OCI-LY1 (cell line): ENCODE measurements at regions not wholly inside any gene's neighbourhood (a gene's known extent, or its start where the extent isn't known, plus 50 kb on each side); places are given as distances from the start of the nearest gene placed in this dataset.

Source experiments
- H2AFZ ChIP-seq: fragments of 200-600 bp; sonication (generic), shearing (Covaris generic); 2 replicates; pipeline ENCODE4 v1.6.0; 2014; ENCODE audit warnings: antibody characterized with exemption, mild to moderate bottlenecking, low read length
- H3F3A ChIP-seq: fragments of 200-600 bp; sonication (generic), shearing (Covaris generic); 2 replicates; pipeline ENCODE4 v1.6.0; 2014; ENCODE audit warnings: mild to moderate bottlenecking, antibody characterized with exemption, low read length, moderate library complexity; ENCODE audit not compliant: insufficient read depth
- H3K27ac ChIP-seq: fragments of 200-600 bp; sonication (generic); 2 replicates; pipeline ENCODE4 v1.5.1; 2014; ENCODE audit warnings: low read length, mixed run types, mild to moderate bottlenecking, low read depth; ENCODE audit not compliant: poor library complexity, severe bottlenecking
- H3K27me3 ChIP-seq: fragments of 200-600 bp; sonication (generic); 2 replicates; pipeline ENCODE4 v1.6.0; 2014; ENCODE audit warnings: antibody characterized with exemption, mild to moderate bottlenecking, low read length, moderate library complexity; ENCODE audit not compliant: insufficient read depth
- H3K36me3 ChIP-seq: fragments of 200-600 bp; sonication (generic); 2 replicates; pipeline ENCODE4 v1.6.1; 2014; ENCODE audit warnings: mild to moderate bottlenecking, antibody characterized with exemption, low read length, moderate library complexity, mixed read lengths; ENCODE audit not compliant: insufficient read depth
- H3K4me1 ChIP-seq: fragments of 200-600 bp; sonication (generic); 2 replicates; pipeline ENCODE4 v1.5.1; 2014; ENCODE audit warnings: mild to moderate bottlenecking, low read length, moderate library complexity; ENCODE audit not compliant: insufficient read depth, severe bottlenecking
- H3K4me2 ChIP-seq: fragments of 200-600 bp; sonication (generic), shearing (Covaris generic); 2 replicates; pipeline ENCODE4 v1.6.1; 2014; ENCODE audit warnings: low read length
- H3K4me3 ChIP-seq: fragments of 200-600 bp; sonication (generic); 2 replicates; pipeline ENCODE4 v1.5.1; 2014; ENCODE audit warnings: low read length, low read depth, mild to moderate bottlenecking, mixed read lengths; ENCODE audit not compliant: poor library complexity, severe bottlenecking
- H3K79me2 ChIP-seq: fragments of 200-600 bp; shearing (Covaris generic); 2 replicates; pipeline ENCODE4 v1.6.1; 2016; ENCODE audit warnings: mixed run types, low read length, mixed read lengths; ENCODE audit not compliant: insufficient read depth
- H3K9ac ChIP-seq: fragments of 200-600 bp; sonication (generic), shearing (Covaris generic); 2 replicates; pipeline ENCODE4 v1.6.1; 2014; ENCODE audit warnings: mild to moderate bottlenecking, low read length, mixed read lengths
- H3K9me2 ChIP-seq: fragments of 200-600 bp; sonication (generic), shearing (Covaris generic); 2 replicates; pipeline ENCODE4 v1.6.1; 2014; ENCODE audit warnings: low read depth, mild to moderate bottlenecking, low read length, mixed read lengths
- H3K9me3 ChIP-seq: fragments of 200-600 bp; shearing (Covaris generic); 2 replicates; pipeline ENCODE4 v1.6.1; 2014; ENCODE audit warnings: low read length, mixed read lengths
- H4K20me1 ChIP-seq: fragments of 200-600 bp; sonication (generic), shearing (Covaris generic); 2 replicates; pipeline ENCODE4 v1.6.0; 2016; ENCODE audit warnings: mild to moderate bottlenecking, low read length; ENCODE audit not compliant: insufficient read depth
- EZH2 ChIP-seq: fragments of 200-600 bp; sonication (generic), shearing (Covaris generic); IDR thresholded peaks from 2 replicates; pipeline ENCODE4 v1.8.0; 2017; ENCODE audit warnings: borderline replicate concordance, mixed run types, mild to moderate bottlenecking, antibody characterized with exemption, low read length, moderate library complexity, mixed read lengths
- TF ChIP-seq, protein P1 (sequence below): fragments of 200-600 bp; sonication (generic), shearing (Covaris generic); IDR thresholded peaks from 2 replicates; pipeline ENCODE4 v1.5.1; 2017; ENCODE audit warnings: mild to moderate bottlenecking, antibody characterized with exemption, low read length, moderate library complexity, mixed read lengths

- Histone ChIP-seq H3K36me3 (no peaks in the 10 kb centered on the region), H3K9me2 (no peaks in the 10 kb centered on the region), H3K9me3 (no peaks in the 10 kb centered on the region), H2AFZ (no peak overlapping the region), H4K20me1 (no peaks in the 10 kb centered on the region), H3K4me1 (no peaks in the 10 kb centered on the region), H3K9ac (no peak overlapping the region), H3K79me2 (no peaks in the 10 kb centered on the region), H3K27me3 (no peaks in the 10 kb centered on the region), H3K4me3 (no peak overlapping the region), H3K4me2 (no peak overlapping the region), H3F3A (no peaks in the 10 kb centered on the region), H3K27ac (no peak overlapping the region)
- TF ChIP-seq EZH2: no peak
- TF ChIP-seq, protein P1, sequence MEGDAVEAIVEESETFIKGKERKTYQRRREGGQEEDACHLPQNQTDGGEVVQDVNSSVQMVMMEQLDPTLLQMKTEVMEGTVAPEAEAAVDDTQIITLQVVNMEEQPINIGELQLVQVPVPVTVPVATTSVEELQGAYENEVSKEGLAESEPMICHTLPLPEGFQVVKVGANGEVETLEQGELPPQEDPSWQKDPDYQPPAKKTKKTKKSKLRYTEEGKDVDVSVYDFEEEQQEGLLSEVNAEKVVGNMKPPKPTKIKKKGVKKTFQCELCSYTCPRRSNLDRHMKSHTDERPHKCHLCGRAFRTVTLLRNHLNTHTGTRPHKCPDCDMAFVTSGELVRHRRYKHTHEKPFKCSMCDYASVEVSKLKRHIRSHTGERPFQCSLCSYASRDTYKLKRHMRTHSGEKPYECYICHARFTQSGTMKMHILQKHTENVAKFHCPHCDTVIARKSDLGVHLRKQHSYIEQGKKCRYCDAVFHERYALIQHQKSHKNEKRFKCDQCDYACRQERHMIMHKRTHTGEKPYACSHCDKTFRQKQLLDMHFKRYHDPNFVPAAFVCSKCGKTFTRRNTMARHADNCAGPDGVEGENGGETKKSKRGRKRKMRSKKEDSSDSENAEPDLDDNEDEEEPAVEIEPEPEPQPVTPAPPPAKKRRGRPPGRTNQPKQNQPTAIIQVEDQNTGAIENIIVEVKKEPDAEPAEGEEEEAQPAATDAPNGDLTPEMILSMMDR: no peak
These were observed 504.3 kb upstream of the ATXN8OS start for GRCh38 chr13:69603144-69603853.

- no peaks in the 10 kb centered on the region for H4K20me1 ChIP-seq
- TF ChIP-seq, protein P1: no peak
- no peaks in the 10 kb centered on the region for H3K27me3 ChIP-seq
- H3F3A ChIP-seq: no peaks in the 10 kb centered on the region
- no peak overlapping the region for H2AFZ ChIP-seq
- no peaks in the 10 kb centered on the region for H3K36me3 ChIP-seq
- no peaks in the 10 kb centered on the region for H3K9me2 ChIP-seq
- H3K4me1 ChIP-seq: no peaks in the 10 kb centered on the region
- H3K9ac ChIP-seq: no peak overlapping the region
- no peak overlapping the region for H3K27ac ChIP-seq
- no peak overlapping the region for H3K4me2 ChIP-seq
- H3K79me2 ChIP-seq: no peaks in the 10 kb centered on the region
- H3K9me3 ChIP-seq: no peaks in the 10 kb centered on the region
- H3K4me3 ChIP-seq: no peak overlapping the region
These were observed 506.0 kb upstream of the ATXN8OS start for GRCh38 chr13:69601661-69602060.

GRCh38 chr13:69600811-69601210 is 506.8 kb upstream of the ATXN8OS start:
- no peak overlapping the region for H3K9ac ChIP-seq
- H3K4me2 ChIP-seq: no peak overlapping the region
- H3K9me3 ChIP-seq: no peaks in the 10 kb centered on the region
- no peak overlapping the region for H3K4me3 ChIP-seq
- TF ChIP-seq, protein P1: no peak
- no peak for TF ChIP-seq EZH2
- no peaks in the 10 kb centered on the region for H3K9me2 ChIP-seq
- no peaks in the 10 kb centered on the region for H3F3A ChIP-seq
- no peaks in the 10 kb centered on the region for H3K79me2 ChIP-seq
- no peaks in the 10 kb centered on the region for H3K4me1 ChIP-seq
- no peak overlapping the region for H2AFZ ChIP-seq
- H3K36me3 ChIP-seq: no peaks in the 10 kb centered on the region
- H3K27me3 ChIP-seq: no peaks in the 10 kb centered on the region
- no peak overlapping the region for H3K27ac ChIP-seq
- H4K20me1 ChIP-seq: no peaks in the 10 kb centered on the region
